ENCODE measurements at regions not wholly inside any gene's neighbourhood (a gene's known extent, or its start where the extent isn't known, plus 50 kb on each side); places are given as distances from the start of the nearest gene placed in this dataset.

- H3K4me3 ChIP-seq (ENCODE audit: low read depth, low read length): no peak overlapping the region
- DNase-seq (ENCODE audit: low read depth, low spot score): peak; percentile 68
- in situ Hi-C loops (cut with HindIII; ENCODE audit: low sequenced_read_pairs): no loop called here
- TF ChIP-seq CTCF (IDR thresholded peaks at IDR 0.05; ENCODE audit: low read depth, low read length): no peak
Observed at GRCh38 chr3:109643590-109643989, 306.2 kb upstream of the DPPA4 start.

GRCh38 chr3:109644332-109644731, 307.0 kb upstream of the DPPA4 start:
- no peak for DNase-seq (ENCODE audit: low read depth, low spot score)
- in situ Hi-C loops (cut with HindIII; ENCODE audit: low sequenced_read_pairs): no loop called here
- H3K4me3 ChIP-seq (ENCODE audit: low read depth, low read length): no peak overlapping the region
- no peak for TF ChIP-seq CTCF (IDR thresholded peaks at IDR 0.05; ENCODE audit: low read depth, low read length)

GRCh38 chr3:109644746-109645145, 307.4 kb upstream of the DPPA4 start:
- in situ Hi-C loops (cut with HindIII; ENCODE audit: low sequenced_read_pairs): no loop called here
- no peak for DNase-seq (ENCODE audit: low read depth, low spot score)
- H3K4me3 ChIP-seq (ENCODE audit: low read depth, low read length): no peak overlapping the region
- TF ChIP-seq CTCF (IDR thresholded peaks at IDR 0.05; ENCODE audit: low read depth, low read length): no peak

- no peak overlapping the region for H3K4me3 ChIP-seq (ENCODE audit: low read depth, low read length)
- no peak for DNase-seq (ENCODE audit: low read depth, low spot score)
- TF ChIP-seq CTCF (IDR thresholded peaks at IDR 0.05; ENCODE audit: low read depth, low read length): no peak
- in situ Hi-C loops (cut with HindIII; ENCODE audit: low sequenced_read_pairs): no loop called here
Observed at GRCh38 chr3:109648027-109648426, 310.7 kb upstream of the DPPA4 start.

- in situ Hi-C loops (cut with HindIII; ENCODE audit: low sequenced_read_pairs): no loop called here
- no peak overlapping the region for H3K4me3 ChIP-seq (ENCODE audit: low read depth, low read length)
- DNase-seq (ENCODE audit: low read depth, low spot score): no peak
- TF ChIP-seq CTCF (IDR thresholded peaks at IDR 0.05; ENCODE audit: low read depth, low read length): no peak
Observed at GRCh38 chr3:109656225-109656624, 318.9 kb upstream of the DPPA4 start.

GRCh38 chr3:109678600-109678999, 341.3 kb upstream of the DPPA4 start:
- DNase-seq (ENCODE audit: low read depth, low spot score): no peak
- H3K4me3 ChIP-seq (ENCODE audit: low read depth, low read length): no peak overlapping the region
- TF ChIP-seq CTCF (IDR thresholded peaks at IDR 0.05; ENCODE audit: low read depth, low read length): no peak
- in situ Hi-C loops (cut with HindIII; ENCODE audit: low sequenced_read_pairs): no loop called here

- H3K4me3 ChIP-seq (ENCODE audit: low read depth, low read length): no peak overlapping the region
- no peak for DNase-seq (ENCODE audit: low read depth, low spot score)
- no peak for TF ChIP-seq CTCF (IDR thresholded peaks at IDR 0.05; ENCODE audit: low read depth, low read length)
- in situ Hi-C loops (cut with HindIII; ENCODE audit: low sequenced_read_pairs): no loop called here
Observed at GRCh38 chr3:109679664-109680063, 342.3 kb upstream of the DPPA4 start.
